Activated naive CD4-positive, alpha-beta T cell treated with anti-CD3 and anti-CD28 coated beads, Interleukin-2, amount 50 U/mL, for 24 hours (primary cell): ENCODE measurements at regions not wholly inside any gene's neighbourhood (a gene's known extent, or its start where the extent isn't known, plus 50 kb on each side); places are given as distances from the start of the nearest gene placed in this dataset.

Experiments
- H3K27ac Mint-ChIP-seq: one replicate; pipeline ENCODE4 v1.8.0; 2021; ENCODE audit warnings: mild to moderate bottlenecking, mixed read lengths
- H3K27me3 Mint-ChIP-seq: one replicate; pipeline ENCODE4 v1.8.0; 2021; ENCODE audit warnings: mixed read lengths
- H3K36me3 Mint-ChIP-seq: one replicate; pipeline ENCODE4 v1.8.0; 2021; ENCODE audit warnings: mixed read lengths
- H3K4me1 Mint-ChIP-seq: one replicate; pipeline ENCODE4 v1.8.0; 2021; ENCODE audit warnings: mixed read lengths
- H3K4me3 Mint-ChIP-seq: one replicate; pipeline ENCODE4 v1.8.0; 2021; ENCODE audit warnings: mild to moderate bottlenecking, mixed read lengths
- H3K9me3 Mint-ChIP-seq: one replicate; pipeline ENCODE4 v1.8.0; 2021; ENCODE audit warnings: mixed read lengths

GRCh38 chr5:28751396-28751795, 1713.0 kb upstream of the CDH9 start:
- no peaks in the 10 kb centered on the region for H3K4me1 Mint-ChIP-seq
- no peaks in the 10 kb centered on the region for H3K36me3 Mint-ChIP-seq
- H3K27me3 Mint-ChIP-seq = no peaks in the 10 kb centered on the region
- H3K4me3 Mint-ChIP-seq = no peak overlapping the region
- H3K9me3 Mint-ChIP-seq = peaks cover 8% of the 10 kb centered on the region
- no peak overlapping the region for H3K27ac Mint-ChIP-seq

- H3K4me3 Mint-ChIP-seq = no peak overlapping the region
- no peaks in the 10 kb centered on the region for H3K36me3 Mint-ChIP-seq
- no peaks in the 10 kb centered on the region for H3K4me1 Mint-ChIP-seq
- no peaks in the 10 kb centered on the region for H3K27me3 Mint-ChIP-seq
- no peak overlapping the region for H3K27ac Mint-ChIP-seq
- peaks cover 3% of the 10 kb centered on the region for H3K9me3 Mint-ChIP-seq
Observed at GRCh38 chr5:28750251-28750650, 1711.9 kb upstream of the CDH9 start.

- Mint-ChIP-seq H3K27me3 (no peaks in the 10 kb centered on the region), H3K36me3 (no peaks in the 10 kb centered on the region), H3K4me1 (no peaks in the 10 kb centered on the region), H3K4me3 (no peak overlapping the region), H3K27ac (no peak overlapping the region), H3K9me3 (peaks cover 3% of the 10 kb centered on the region)
Observed at GRCh38 chr5:28748446-28748845, 1710.1 kb upstream of the CDH9 start.

- peaks cover 3% of the 10 kb centered on the region for H3K9me3 Mint-ChIP-seq
- no peaks in the 10 kb centered on the region for H3K36me3 Mint-ChIP-seq
- no peaks in the 10 kb centered on the region for H3K4me1 Mint-ChIP-seq
- H3K4me3 Mint-ChIP-seq = no peak overlapping the region
- H3K27me3 Mint-ChIP-seq = no peaks in the 10 kb centered on the region
- H3K27ac Mint-ChIP-seq = no peak overlapping the region
Observed at GRCh38 chr5:28743716-28744110, 1705.3 kb upstream of the CDH9 start.

GRCh38 chr5:28743025-28743715, 1704.8 kb upstream of the CDH9 start:
- H3K27ac Mint-ChIP-seq = no peak overlapping the region
- H3K9me3 Mint-ChIP-seq = peaks cover 3% of the 10 kb centered on the region
- H3K36me3 Mint-ChIP-seq = no peaks in the 10 kb centered on the region
- H3K27me3 Mint-ChIP-seq = no peaks in the 10 kb centered on the region
- no peak overlapping the region for H3K4me3 Mint-ChIP-seq
- H3K4me1 Mint-ChIP-seq = no peaks in the 10 kb centered on the region

GRCh38 chr5:28737682-28738081, 1699.3 kb upstream of the CDH9 start:
- H3K4me1 Mint-ChIP-seq = no peaks in the 10 kb centered on the region
- no peak overlapping the region for H3K27ac Mint-ChIP-seq
- H3K36me3 Mint-ChIP-seq = no peaks in the 10 kb centered on the region
- H3K27me3 Mint-ChIP-seq = no peaks in the 10 kb centered on the region
- H3K9me3 Mint-ChIP-seq = peaks cover 6% of the 10 kb centered on the region
- H3K4me3 Mint-ChIP-seq = no peak overlapping the region

GRCh38 chr5:28737222-28737621, 1698.8 kb upstream of the CDH9 start:
- Mint-ChIP-seq H3K27me3 (no peaks in the 10 kb centered on the region), H3K9me3 (peaks cover 6% of the 10 kb centered on the region), H3K27ac (no peak overlapping the region)

GRCh38 chr5:28734396-28734795, 1696.0 kb upstream of the CDH9 start:
- Mint-ChIP-seq H3K9me3 (peaks cover 6% of the 10 kb centered on the region), H3K4me1 (no peaks in the 10 kb centered on the region), H3K27me3 (no peaks in the 10 kb centered on the region), H3K4me3 (no peak overlapping the region), H3K27ac (no peak overlapping the region), H3K36me3 (no peaks in the 10 kb centered on the region)

More at GRCh38 chr5:28737222-28737621, 1698.8 kb upstream of the CDH9 start:
- Mint-ChIP-seq H3K4me1 (no peaks in the 10 kb centered on the region), H3K4me3 (no peak overlapping the region), H3K36me3 (no peaks in the 10 kb centered on the region)

GRCh38 chr5:28729067-28729466, 1690.7 kb upstream of the CDH9 start:
- Mint-ChIP-seq H3K4me3 (no peak overlapping the region), H3K27ac (no peak overlapping the region), H3K9me3 (peaks cover 10% of the 10 kb centered on the region), H3K27me3 (no peaks in the 10 kb centered on the region), H3K4me1 (no peaks in the 10 kb centered on the region), H3K36me3 (no peaks in the 10 kb centered on the region)

GRCh38 chr5:28726815-28727214, 1688.4 kb upstream of the CDH9 start:
- H3K4me1 Mint-ChIP-seq = no peaks in the 10 kb centered on the region
- H3K4me3 Mint-ChIP-seq = no peak overlapping the region
- no peaks in the 10 kb centered on the region for H3K27me3 Mint-ChIP-seq
- H3K27ac Mint-ChIP-seq = no peak overlapping the region
- peaks cover 10% of the 10 kb centered on the region for H3K9me3 Mint-ChIP-seq
- H3K36me3 Mint-ChIP-seq = no peaks in the 10 kb centered on the region

- Mint-ChIP-seq H3K36me3 (no peaks in the 10 kb centered on the region), H3K4me1 (no peaks in the 10 kb centered on the region), H3K27me3 (no peaks in the 10 kb centered on the region), H3K4me3 (no peak overlapping the region), H3K27ac (no peak overlapping the region), H3K9me3 (peaks cover 10% of the 10 kb centered on the region)
Observed at GRCh38 chr5:28725001-28725400, 1686.6 kb upstream of the CDH9 start.

GRCh38 chr5:28714907-28715698, 1676.7 kb upstream of the CDH9 start:
- Mint-ChIP-seq H3K9me3 (peaks cover 7% of the 10 kb centered on the region), H3K27me3 (no peaks in the 10 kb centered on the region), H3K4me3 (no peak overlapping the region), H3K4me1 (no peaks in the 10 kb centered on the region), H3K36me3 (no peaks in the 10 kb centered on the region), H3K27ac (no peak overlapping the region)

GRCh38 chr5:28710360-28710759, 1672.0 kb upstream of the CDH9 start:
- Mint-ChIP-seq H3K9me3 (peaks cover 7% of the 10 kb centered on the region), H3K36me3 (no peaks in the 10 kb centered on the region), H3K27me3 (no peaks in the 10 kb centered on the region), H3K4me1 (no peaks in the 10 kb centered on the region), H3K27ac (no peak overlapping the region), H3K4me3 (no peak overlapping the region)

GRCh38 chr5:28708472-28708871, 1670.1 kb upstream of the CDH9 start:
- no peaks in the 10 kb centered on the region for H3K27me3 Mint-ChIP-seq
- no peaks in the 10 kb centered on the region for H3K36me3 Mint-ChIP-seq
- no peak overlapping the region for H3K27ac Mint-ChIP-seq
- H3K9me3 Mint-ChIP-seq = no peaks in the 10 kb centered on the region
- H3K4me3 Mint-ChIP-seq = no peak overlapping the region
- H3K4me1 Mint-ChIP-seq = no peaks in the 10 kb centered on the region

GRCh38 chr5:28707706-28708105, 1669.3 kb upstream of the CDH9 start:
- Mint-ChIP-seq H3K4me1 (no peaks in the 10 kb centered on the region), H3K36me3 (no peaks in the 10 kb centered on the region), H3K27ac (no peak overlapping the region), H3K4me3 (no peak overlapping the region), H3K27me3 (no peaks in the 10 kb centered on the region), H3K9me3 (no peaks in the 10 kb centered on the region)

GRCh38 chr5:28703651-28704260, 1665.4 kb upstream of the CDH9 start:
- no peaks in the 10 kb centered on the region for H3K36me3 Mint-ChIP-seq
- no peaks in the 10 kb centered on the region for H3K27me3 Mint-ChIP-seq
- no peak overlapping the region for H3K4me3 Mint-ChIP-seq
- peaks cover 3% of the 10 kb centered on the region for H3K9me3 Mint-ChIP-seq
- no peak overlapping the region for H3K27ac Mint-ChIP-seq
- H3K4me1 Mint-ChIP-seq = no peaks in the 10 kb centered on the region
